ENCODE measurements at regions not wholly inside any gene's neighbourhood (a gene's known extent, or its start where the extent isn't known, plus 50 kb on each side); places are given as distances from the start of the nearest gene placed in this dataset.

DNA sequence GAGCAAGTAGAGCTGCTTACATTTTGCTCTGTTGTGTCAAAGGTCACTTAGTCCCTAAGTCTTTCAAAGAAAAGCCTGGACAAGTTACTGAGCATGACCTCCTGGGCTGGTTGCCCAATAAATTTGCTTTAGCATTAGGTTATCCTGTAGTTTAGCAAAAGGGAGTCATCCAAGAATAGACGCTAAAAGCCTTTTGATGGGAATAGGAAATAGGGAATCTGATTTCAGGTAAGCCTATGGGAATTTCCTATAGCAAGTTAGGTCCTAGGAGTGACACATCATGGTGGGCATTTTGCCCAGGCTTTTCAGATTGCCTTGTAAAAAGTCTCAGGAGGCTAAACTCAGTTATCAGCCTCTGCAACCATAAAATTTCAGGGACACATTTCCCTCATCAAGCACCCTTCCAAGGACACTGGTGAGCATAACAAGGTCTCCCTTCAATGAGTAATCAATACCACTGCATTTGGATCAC, 67.6 kb upstream of the RANBP3L start:
- TF ChIP-seq, protein P1, sequence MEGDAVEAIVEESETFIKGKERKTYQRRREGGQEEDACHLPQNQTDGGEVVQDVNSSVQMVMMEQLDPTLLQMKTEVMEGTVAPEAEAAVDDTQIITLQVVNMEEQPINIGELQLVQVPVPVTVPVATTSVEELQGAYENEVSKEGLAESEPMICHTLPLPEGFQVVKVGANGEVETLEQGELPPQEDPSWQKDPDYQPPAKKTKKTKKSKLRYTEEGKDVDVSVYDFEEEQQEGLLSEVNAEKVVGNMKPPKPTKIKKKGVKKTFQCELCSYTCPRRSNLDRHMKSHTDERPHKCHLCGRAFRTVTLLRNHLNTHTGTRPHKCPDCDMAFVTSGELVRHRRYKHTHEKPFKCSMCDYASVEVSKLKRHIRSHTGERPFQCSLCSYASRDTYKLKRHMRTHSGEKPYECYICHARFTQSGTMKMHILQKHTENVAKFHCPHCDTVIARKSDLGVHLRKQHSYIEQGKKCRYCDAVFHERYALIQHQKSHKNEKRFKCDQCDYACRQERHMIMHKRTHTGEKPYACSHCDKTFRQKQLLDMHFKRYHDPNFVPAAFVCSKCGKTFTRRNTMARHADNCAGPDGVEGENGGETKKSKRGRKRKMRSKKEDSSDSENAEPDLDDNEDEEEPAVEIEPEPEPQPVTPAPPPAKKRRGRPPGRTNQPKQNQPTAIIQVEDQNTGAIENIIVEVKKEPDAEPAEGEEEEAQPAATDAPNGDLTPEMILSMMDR (IDR thresholded peaks at IDR 0.05), result no peak
- no peak for TF ChIP-seq POLR2A (IDR thresholded peaks at IDR 0.05)
- TF ChIP-seq POLR2AphosphoS5 (IDR thresholded peaks at IDR 0.05), result no peak
- TF ChIP-seq EP300 (IDR thresholded peaks at IDR 0.05), result no peak

All from suprapubic skin (tissue), 4 donors.